Right renal cortex interstitium (tissue), 3 donors: ENCODE measurements at regions not wholly inside any gene's neighbourhood (a gene's known extent, or its start where the extent isn't known, plus 50 kb on each side); places are given as distances from the start of the nearest gene placed in this dataset.
"Not testable (repeated sequence)": the region's sequence is repeated elsewhere in the genome, so short reads cannot be mapped to it uniquely, and the experiment has no call there.

Source experiments
- DNase-seq, 3 donors: peaks; one replicate each; pipeline ENCODE4 v3.0.0-alpha.2; 2013; ENCODE audit warnings: low read depth in 3 of 3, low spot score in 2 of 3

DNA sequence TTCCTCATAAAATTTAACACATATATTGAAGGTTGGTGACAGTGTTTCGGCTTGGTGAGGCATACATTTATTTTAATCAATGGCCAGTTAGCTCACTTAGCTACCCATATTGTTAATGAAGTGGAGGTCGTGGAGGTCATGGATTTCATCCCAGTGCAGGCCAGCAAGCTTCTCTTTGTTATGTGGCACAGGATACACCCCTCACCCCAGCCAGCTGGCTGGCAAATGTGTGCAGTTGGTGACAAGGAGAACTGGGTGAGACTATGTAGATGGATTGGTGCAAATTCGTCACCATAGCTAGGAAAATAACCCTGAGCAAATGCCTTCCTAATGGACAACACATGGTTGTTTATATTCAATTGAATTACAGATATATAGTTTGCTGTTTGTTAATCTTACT is 50.5 kb upstream of the FOXP2 start:
- no peak for DNase-seq

GRCh38 chr7:114363292-114363691 is 51.3 kb upstream of the FOXP2 start:
- DNase-seq = no peak

GRCh38 chr7:114358911-114359310 is 55.7 kb upstream of the FOXP2 start:
- DNase-seq = no peak

- DNase-seq = no peak
Observed at GRCh38 chr7:114356133-114356532, 58.5 kb upstream of the FOXP2 start.

- no peak for DNase-seq
Observed at GRCh38 chr7:114354306-114354705, 60.3 kb upstream of the FOXP2 start.

DNA sequence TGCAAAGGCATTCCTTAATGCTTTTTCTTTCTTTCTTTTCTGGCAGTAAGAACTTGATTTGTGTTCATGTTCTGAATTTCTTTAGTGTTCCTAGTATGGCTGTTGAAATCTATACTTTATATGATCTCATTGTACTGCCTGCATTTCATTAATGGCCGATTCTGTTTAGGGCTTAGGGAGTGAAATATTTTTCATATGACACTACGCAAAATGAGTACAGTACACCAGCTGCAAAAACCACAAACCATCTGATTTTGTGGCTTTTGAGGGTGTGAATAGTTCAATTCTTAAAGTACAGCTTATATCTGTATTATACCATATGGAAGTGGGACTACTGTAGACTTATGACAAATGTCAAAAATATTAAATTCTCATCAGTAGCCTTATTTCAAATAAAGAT is 69.1 kb upstream of the FOXP2 start:
- DNase-seq = no peak

DNA sequence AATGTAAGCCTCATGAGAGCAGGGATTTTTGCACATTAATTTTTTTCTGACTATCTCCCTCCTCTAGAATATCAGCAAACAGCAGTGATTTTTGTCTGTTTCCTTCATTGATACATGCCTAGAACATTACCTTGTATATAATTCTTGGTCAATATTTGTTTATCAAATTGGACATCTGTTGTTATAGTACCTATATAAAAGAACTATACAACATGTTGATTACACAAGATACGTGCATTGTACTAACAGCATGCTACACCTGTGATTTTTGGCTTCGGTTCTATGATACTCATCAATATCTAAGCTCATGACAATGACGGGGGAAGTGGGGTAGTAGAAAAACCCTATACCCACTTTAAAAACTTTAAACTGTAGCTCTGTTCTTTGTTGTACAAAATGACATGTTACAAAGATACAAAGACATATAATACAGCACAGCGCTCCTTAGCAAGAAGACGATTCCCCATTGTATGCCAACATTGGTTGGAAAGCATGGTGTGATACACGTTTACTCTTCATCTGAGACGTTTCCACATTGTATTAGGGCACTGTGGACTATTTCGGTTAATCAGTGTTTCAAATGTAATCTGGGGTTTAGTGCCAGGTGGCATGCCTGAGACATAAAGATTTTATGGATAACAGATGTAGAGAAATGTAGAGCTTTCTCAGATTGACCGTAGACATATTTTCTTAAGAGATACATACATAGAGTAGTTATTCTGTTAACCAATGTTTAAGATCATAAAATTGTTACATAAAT is 70.5 kb upstream of the FOXP2 start:
- no peak for DNase-seq

DNA sequence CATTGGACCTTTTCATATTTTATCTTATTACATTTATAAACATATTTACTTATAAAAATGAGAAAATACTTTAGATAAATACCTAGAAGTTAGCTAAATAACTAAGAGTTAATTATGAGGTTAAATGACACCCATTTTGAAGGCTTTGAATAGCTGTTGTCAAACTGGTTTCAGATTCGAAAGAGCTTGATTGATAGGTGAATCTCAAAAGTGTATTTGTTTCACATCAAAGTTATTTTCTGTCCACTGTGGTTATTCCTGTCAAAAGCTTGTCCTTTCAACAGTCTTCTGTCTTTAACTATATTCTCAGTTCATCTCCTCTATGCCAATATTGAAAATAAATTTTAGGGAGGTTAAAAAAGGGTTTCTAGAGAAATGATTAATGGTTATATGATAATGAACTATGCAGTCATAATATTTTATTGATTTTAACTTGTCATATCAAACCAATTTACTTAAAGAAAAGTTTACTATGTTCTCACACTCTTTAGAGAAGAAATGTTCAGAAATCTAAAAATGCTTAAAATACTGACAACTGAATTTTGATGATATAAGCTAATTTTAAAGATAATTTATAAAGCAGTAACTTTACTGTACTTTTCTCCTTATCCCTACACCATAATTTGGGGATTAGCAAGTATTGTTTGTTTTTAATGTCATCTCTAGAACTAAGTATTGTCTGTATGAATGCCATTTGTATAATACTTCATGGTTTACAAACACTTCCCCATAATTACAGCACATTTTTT is 72.0 kb upstream of the FOXP2 start:
- DNase-seq = no peak

- no peak for DNase-seq
Observed at GRCh38 chr7:114341648-114342047, 73.0 kb upstream of the FOXP2 start.

DNA sequence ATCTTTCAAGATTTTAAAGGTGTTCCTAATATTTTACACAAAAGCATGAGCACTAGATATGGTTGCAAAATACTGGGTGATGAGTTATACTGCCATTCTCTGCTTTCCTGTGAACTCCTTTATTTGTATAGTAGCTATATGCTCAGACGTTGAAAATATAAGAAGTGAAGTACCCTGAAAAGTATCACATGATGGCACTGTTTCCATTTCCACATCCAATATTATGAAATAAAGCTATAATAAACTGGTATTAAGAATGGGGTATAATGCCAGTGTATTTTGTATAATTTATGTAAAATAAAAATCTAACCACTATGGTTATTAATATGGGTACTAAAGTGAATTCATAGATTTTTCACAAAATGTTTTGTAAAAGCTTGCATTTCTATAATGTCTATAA is 79.6 kb upstream of the FOXP2 start:
- no peak for DNase-seq

DNA sequence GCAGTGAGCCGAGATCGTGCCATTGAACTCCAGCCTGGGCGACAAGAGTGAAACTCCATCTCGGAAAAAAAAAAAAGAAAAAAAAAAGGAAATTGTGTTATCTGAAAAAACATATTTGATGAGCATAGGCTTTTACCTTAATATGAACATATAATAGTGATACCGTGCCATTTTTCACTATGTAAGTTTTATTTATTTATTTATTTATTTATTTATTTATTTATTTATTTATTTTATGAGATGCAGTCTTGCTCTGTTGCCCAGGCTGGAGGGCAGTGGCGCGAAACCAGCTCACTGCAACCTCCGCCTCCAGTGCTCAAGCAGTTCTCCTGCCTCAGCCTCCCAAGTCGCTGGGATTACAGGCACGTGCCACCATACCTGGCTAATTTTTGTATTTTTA is 85.2 kb upstream of the FOXP2 start:
- DNase-seq = not testable (repeated sequence)

GRCh38 chr7:114317450-114318098 is 97.0 kb upstream of the FOXP2 start:
- no peak for DNase-seq

GRCh38 chr7:114312649-114313048 is 102.0 kb upstream of the FOXP2 start:
- no peak for DNase-seq

DNA sequence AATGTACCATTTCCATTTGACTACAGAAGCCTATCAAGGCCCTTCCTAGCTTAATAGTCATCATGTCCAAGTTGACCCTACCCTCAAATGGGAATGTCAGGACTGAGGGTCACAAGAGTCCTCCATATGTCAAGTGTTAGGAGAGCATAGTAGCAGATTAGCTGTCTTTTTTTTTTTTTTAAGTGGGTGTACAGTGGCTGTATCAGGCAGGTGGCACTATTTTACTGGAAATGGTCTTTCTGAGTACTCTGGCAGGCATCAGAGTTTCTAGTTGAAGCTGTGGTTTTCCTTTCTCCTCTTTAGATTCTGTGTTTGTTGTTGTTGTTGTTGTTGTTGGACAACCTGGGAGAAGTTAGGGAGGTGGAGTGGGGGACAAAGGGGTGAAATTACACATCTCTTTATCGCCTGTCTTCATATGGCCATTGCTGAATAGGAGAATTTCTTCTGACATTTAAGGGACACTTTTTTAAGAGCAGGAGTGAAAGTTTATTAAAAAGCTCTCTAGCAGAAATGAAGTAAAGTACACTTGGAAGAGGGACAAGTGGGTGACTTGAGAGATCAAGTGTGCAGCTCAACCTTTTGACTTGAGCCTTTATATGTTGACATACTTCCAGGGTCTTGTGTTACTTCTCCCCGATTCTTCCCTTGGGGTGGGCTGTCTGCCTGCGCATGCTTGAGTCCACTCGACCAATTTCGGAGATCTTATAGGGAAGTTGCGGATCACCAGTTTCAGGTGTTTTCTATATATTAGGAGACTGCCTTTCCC is 104.1 kb upstream of the FOXP2 start:
- DNase-seq = no peak

DNA sequence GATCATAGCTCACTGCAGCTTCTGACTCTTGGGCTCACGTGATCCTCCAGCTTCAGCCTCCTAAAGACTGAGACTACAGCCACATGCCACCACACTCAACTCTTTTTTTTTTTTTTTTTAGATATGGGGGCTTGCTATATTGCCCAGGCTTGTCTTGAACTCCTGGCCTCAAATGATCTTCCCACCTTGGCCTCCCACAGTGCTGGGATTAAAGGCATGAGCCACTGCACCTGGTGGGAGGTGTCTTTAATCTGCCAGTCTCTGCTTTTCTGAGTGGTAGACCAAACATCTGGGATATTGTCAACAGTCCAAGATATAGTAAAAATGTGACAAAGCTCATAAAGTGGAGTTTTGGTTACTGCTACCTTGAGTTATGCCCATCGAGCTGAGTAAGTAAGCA is 104.9 kb upstream of the FOXP2 start:
- no peak for DNase-seq

DNA sequence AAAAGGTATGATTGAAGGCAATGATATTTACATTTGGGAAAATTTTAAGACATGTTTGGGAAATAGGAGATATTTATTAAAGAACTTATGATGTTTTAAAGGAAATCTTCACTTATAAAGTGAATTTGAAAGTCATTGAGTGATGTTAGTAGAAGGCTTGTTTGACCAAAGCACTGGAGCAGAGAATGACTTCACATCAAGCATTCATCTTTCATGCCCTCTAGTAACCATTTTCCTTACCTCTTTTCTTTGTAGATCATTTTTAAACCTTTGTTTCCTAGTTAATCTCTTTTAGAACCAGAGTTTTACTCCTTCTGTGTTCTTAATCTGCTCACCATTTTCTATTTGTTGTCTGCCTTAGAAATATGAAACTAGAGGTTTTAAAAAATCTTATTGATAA is 111.3 kb upstream of the FOXP2 start:
- no peak for DNase-seq

DNA sequence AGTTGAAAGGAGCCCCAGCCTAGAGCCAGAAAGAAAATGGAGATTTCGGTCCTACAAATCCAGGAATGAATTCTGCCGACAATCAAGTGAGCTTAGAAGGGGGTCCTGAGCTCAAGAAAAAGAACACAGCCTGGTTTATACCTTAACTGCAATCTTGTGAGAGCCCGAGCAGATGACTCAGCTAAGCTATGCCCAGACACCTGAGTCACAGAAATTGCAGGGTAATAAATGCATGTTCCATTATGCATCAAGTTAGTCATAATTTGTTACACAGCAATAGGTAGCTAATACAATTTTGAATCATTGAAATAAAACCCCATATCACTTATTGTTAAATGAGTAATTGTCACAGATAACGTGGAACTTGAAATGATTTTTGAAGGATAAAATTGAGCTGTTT is 111.8 kb upstream of the FOXP2 start:
- DNase-seq = no peak

GRCh38 chr7:114298011-114298410 is 116.6 kb upstream of the FOXP2 start:
- no peak for DNase-seq

DNA sequence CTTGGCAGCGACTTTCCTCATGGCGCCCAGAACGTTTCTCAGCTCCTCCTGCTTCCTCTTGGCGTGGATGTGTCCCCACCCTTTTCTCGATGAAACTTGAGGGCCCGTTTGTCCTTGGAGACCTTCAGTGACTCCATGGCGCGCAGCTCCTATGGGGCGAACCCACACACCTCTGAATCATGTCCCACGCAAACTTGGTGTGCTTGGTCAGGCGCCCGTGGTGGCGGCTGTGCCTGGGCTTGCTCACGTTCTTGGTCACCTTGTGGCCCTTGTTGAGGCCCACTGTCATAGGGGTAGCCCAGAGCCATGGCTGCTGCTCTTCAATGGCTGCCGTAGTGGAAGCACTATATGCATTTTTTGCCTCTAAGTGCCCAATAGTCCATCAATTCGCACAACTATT is 117.5 kb upstream of the FOXP2 start:
- no peak for DNase-seq

GRCh38 chr7:114295522-114295921 is 119.1 kb upstream of the FOXP2 start:
- DNase-seq = no peak

DNA sequence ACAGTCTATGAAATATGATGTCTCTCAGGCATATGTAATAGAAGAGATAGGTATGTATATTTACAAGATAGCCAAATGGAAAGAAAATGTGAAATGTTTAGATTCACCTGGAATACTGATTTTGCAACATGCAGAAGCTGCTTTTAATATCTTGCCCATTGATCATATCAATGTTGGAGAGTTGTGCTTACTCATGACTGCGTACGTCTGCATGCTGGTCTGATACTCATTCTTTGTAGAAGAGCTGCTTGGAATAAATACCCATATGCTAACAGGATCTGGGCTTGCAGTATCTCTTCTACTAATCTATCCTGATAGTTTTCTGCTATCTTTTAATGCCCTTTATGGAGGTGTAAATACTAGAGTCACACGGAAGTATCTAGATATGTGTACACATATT is 120.6 kb upstream of the FOXP2 start:
- no peak for DNase-seq
